Astrocyte (in vitro differentiated cells and primary cell): ENCODE measurements at regions not wholly inside any gene's neighbourhood (a gene's known extent, or its start where the extent isn't known, plus 50 kb on each side); places are given as distances from the start of the nearest gene placed in this dataset.

ENCODE experiments used
- CTCF ChIP-seq: IDR thresholded peaks from 2 replicates; pipeline ENCODE4 v1.5.1; 2011; ENCODE audit warnings: low read depth, mild to moderate bottlenecking, inconsistent platforms, low read length, moderate library complexity; ENCODE audit not compliant: insufficient read depth
- EZH2 ChIP-seq: IDR thresholded peaks from 2 replicates; pipeline ENCODE4 v1.6.1; 2012; ENCODE audit warnings: mild to moderate bottlenecking, low read length, inconsistent platforms; ENCODE audit not compliant: insufficient read depth

GRCh38 chr2:4539121-4539520 is 835.7 kb downstream of the DCDC2C start:
- no peak for TF ChIP-seq CTCF
- TF ChIP-seq EZH2 = no peak
